ENCODE measurements at regions not wholly inside any gene's neighbourhood (a gene's known extent, or its start where the extent isn't known, plus 50 kb on each side); places are given as distances from the start of the nearest gene placed in this dataset.

DNA sequence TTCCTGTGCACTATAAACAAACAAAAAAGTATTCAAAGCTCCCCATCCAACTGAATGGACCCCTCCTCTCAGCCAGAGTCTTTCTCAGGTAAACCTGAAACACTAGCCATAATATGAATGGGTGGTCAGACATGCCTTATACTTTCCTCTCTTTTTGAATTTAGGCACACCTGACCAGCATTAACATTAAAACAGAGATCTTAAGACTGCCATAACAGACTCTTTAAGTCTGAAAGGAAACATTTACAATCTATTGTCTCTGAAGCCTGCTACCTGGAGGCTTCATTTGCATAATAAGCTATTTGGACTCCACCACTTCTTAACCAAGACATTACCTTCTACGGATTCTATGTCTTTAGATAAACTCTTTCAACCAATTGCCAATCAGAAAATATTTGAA lies 56.9 kb upstream of the SPIN4 start:
- TF ChIP-seq, protein P1, sequence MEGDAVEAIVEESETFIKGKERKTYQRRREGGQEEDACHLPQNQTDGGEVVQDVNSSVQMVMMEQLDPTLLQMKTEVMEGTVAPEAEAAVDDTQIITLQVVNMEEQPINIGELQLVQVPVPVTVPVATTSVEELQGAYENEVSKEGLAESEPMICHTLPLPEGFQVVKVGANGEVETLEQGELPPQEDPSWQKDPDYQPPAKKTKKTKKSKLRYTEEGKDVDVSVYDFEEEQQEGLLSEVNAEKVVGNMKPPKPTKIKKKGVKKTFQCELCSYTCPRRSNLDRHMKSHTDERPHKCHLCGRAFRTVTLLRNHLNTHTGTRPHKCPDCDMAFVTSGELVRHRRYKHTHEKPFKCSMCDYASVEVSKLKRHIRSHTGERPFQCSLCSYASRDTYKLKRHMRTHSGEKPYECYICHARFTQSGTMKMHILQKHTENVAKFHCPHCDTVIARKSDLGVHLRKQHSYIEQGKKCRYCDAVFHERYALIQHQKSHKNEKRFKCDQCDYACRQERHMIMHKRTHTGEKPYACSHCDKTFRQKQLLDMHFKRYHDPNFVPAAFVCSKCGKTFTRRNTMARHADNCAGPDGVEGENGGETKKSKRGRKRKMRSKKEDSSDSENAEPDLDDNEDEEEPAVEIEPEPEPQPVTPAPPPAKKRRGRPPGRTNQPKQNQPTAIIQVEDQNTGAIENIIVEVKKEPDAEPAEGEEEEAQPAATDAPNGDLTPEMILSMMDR (conservative IDR thresholded peaks at IDR 0.05; ENCODE audit: low read depth in 2 of 2) = no peak
- no peak for TF ChIP-seq EZH2phosphoT487 (IDR thresholded peaks at IDR 0.05; ENCODE audit: unreplicated experiment)
- no peak for TF ChIP-seq EZH2 (IDR thresholded peaks at IDR 0.05; ENCODE audit: low read depth, unreplicated experiment)
- TF ChIP-seq POLR2AphosphoS5 (IDR thresholded peaks at IDR 0.05; ENCODE audit: low read depth) = no peak
- TF ChIP-seq, protein P2, sequence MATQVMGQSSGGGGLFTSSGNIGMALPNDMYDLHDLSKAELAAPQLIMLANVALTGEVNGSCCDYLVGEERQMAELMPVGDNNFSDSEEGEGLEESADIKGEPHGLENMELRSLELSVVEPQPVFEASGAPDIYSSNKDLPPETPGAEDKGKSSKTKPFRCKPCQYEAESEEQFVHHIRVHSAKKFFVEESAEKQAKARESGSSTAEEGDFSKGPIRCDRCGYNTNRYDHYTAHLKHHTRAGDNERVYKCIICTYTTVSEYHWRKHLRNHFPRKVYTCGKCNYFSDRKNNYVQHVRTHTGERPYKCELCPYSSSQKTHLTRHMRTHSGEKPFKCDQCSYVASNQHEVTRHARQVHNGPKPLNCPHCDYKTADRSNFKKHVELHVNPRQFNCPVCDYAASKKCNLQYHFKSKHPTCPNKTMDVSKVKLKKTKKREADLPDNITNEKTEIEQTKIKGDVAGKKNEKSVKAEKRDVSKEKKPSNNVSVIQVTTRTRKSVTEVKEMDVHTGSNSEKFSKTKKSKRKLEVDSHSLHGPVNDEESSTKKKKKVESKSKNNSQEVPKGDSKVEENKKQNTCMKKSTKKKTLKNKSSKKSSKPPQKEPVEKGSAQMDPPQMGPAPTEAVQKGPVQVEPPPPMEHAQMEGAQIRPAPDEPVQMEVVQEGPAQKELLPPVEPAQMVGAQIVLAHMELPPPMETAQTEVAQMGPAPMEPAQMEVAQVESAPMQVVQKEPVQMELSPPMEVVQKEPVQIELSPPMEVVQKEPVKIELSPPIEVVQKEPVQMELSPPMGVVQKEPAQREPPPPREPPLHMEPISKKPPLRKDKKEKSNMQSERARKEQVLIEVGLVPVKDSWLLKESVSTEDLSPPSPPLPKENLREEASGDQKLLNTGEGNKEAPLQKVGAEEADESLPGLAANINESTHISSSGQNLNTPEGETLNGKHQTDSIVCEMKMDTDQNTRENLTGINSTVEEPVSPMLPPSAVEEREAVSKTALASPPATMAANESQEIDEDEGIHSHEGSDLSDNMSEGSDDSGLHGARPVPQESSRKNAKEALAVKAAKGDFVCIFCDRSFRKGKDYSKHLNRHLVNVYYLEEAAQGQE (IDR thresholded peaks at IDR 0.05; ENCODE audit: unreplicated experiment) = no peak

Measured in GM23338 (cell line).